ENCODE measurements at regions not wholly inside any gene's neighbourhood (a gene's known extent, or its start where the extent isn't known, plus 50 kb on each side); places are given as distances from the start of the nearest gene placed in this dataset.

DNA sequence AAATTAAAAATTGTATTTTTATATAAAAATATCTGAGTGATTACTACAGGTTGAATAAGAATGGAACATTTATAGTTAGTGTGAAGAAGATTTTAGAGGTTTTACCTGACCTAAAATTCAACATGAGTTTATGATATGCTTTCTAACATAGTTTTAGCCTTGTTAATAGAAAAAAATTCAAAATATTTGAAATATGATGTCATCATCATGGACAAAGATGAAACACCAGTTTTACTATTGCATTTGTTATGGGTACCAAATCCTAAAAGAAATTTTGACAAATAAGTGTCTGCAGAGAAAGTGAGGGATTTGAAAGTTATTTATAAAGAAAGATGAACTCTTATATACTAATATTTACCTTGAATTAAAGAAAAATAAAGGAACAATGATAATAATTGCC lies 479.7 kb downstream of the TBC1D32 start:
- H3K4me3 Mint-ChIP-seq, result no peak overlapping the region

GRCh38 chr6:120853489-120853888 lies 480.8 kb downstream of the TBC1D32 start:
- intact Hi-C loops (cut with micrococcal nuclease), result no loop called here
- no peak for TF ChIP-seq CTCF (IDR thresholded peaks at IDR 0.05)
- no peaks in the 10 kb centered on the region for H3K4me1 Mint-ChIP-seq (ENCODE audit: low read depth)
- H3K27ac Mint-ChIP-seq, result no peak overlapping the region
- ChIA-PET POLR2A (no interaction called here), CTCF (no interaction called here)
- DNase-seq (no peak), ATAC-seq (no peak)
- peaks cover 3% of the 10 kb centered on the region for H3K9me3 Mint-ChIP-seq
- H3K36me3 Mint-ChIP-seq (ENCODE audit: low read depth), result no peaks in the 10 kb centered on the region
- H3K4me3 Mint-ChIP-seq, result no peak overlapping the region
- no peaks in the 10 kb centered on the region for H3K27me3 Mint-ChIP-seq

More for the DNA sequence above, 479.7 kb downstream of the TBC1D32 start:
- H3K27ac Mint-ChIP-seq, result no peak overlapping the region
- no peaks in the 10 kb centered on the region for H3K4me1 Mint-ChIP-seq (ENCODE audit: low read depth)
- H3K36me3 Mint-ChIP-seq (ENCODE audit: low read depth), result no peaks in the 10 kb centered on the region
- no peaks in the 10 kb centered on the region for H3K27me3 Mint-ChIP-seq
- peaks cover 3% of the 10 kb centered on the region for H3K9me3 Mint-ChIP-seq
- TF ChIP-seq CTCF (IDR thresholded peaks at IDR 0.05), result no peak
- ATAC-seq (no peak), DNase-seq (no peak)
- intact Hi-C loops (cut with micrococcal nuclease), result no loop called here
- ChIA-PET CTCF (no interaction called here), POLR2A (no interaction called here)

- ChIA-PET CTCF (no interaction called here), POLR2A (no interaction called here)
- intact Hi-C loops (cut with micrococcal nuclease), result no loop called here
- Mint-ChIP-seq H3K4me3 (no peak overlapping the region), H3K27me3 (no peaks in the 10 kb centered on the region), H3K9me3 (peaks cover 3% of the 10 kb centered on the region), H3K27ac (no peak overlapping the region), H3K4me1 (ENCODE audit: low read depth) (no peaks in the 10 kb centered on the region), H3K36me3 (ENCODE audit: low read depth) (no peaks in the 10 kb centered on the region)
- ATAC-seq, result no peak
- no peak for TF ChIP-seq CTCF (IDR thresholded peaks at IDR 0.05)
- DNase-seq, result no peak
These were observed 481.9 kb downstream of the TBC1D32 start for GRCh38 chr6:120852293-120852849.

DNA sequence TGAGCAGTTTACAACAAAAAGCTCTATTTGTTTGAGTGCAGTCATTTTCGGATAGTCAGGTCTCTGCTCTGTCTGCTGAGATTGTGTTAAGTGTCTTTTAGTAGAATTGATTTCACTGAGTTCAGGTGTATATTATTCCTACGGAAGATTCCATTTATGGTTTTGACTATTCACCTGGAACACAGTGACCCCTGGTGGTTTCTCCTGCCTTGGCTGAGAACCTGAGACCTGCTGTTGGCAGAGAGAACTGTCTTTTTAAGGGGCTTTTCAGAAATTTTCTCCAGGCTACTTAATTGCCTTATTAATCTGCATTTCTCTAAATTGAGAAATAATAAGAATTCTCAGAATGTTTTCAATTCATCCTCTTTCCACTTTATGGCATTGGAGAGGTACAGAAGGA lies 508.0 kb downstream of the TBC1D32 start:
- CTCF ChIA-PET, result no interaction called here
- ATAC-seq, result no peak
- H3K36me3 Mint-ChIP-seq (ENCODE audit: low read depth), result no peaks in the 10 kb centered on the region
- POLR2A ChIA-PET, result no interaction called here
- H3K4me3 Mint-ChIP-seq, result no peak overlapping the region
- peaks cover 2% of the 10 kb centered on the region for H3K9me3 Mint-ChIP-seq
- TF ChIP-seq CTCF (IDR thresholded peaks at IDR 0.05), result peak; percentile 23
- intact Hi-C loops (cut with micrococcal nuclease), result loop anchor here (10.0 kb wide), 1 partner anchor 781 kb away; no protein-coding TSS in a partner anchor
- DNase-seq, result peak; percentile 24
- H3K4me1 Mint-ChIP-seq (ENCODE audit: low read depth), result no peaks in the 10 kb centered on the region
- no peaks in the 10 kb centered on the region for H3K27me3 Mint-ChIP-seq
- no peak overlapping the region for H3K27ac Mint-ChIP-seq

DNA sequence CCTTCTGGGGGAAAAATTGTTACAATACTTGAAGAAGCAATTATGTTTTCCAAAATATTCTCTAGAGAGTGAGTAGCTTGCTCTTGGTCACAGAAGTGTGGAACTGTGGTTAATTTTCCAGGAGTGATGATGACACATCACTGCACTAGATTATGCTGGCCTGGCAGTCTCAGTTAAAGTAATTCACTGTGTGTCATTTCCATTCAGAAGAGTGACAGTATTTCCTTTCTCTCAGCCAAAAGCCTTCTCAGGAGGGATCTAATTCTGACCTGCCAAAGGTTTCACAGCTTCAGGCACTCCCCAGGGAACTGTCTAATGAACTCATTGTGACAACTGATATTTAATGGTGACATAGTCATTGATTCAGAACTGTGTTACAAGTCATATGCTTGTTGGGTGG lies 517.5 kb downstream of the TBC1D32 start:
- TF ChIP-seq CTCF (IDR thresholded peaks at IDR 0.05), result no peak
- Mint-ChIP-seq H3K4me1 (ENCODE audit: low read depth) (no peaks in the 10 kb centered on the region), H3K9me3 (peaks cover 2% of the 10 kb centered on the region), H3K36me3 (ENCODE audit: low read depth) (no peaks in the 10 kb centered on the region), H3K4me3 (no peak overlapping the region), H3K27me3 (no peaks in the 10 kb centered on the region), H3K27ac (no peak overlapping the region)
- ChIA-PET CTCF (no interaction called here), POLR2A (no interaction called here)
- DNase-seq (no peak), ATAC-seq (no peak)
- intact Hi-C loops (cut with micrococcal nuclease), result no loop called here

Measured in activated CD8-positive, alpha-beta T cell treated with anti-CD3 and anti-CD28 coated beads for 36 hours (primary cell).